H1 (cell line): ENCODE measurements at regions not wholly inside any gene's neighbourhood (a gene's known extent, or its start where the extent isn't known, plus 50 kb on each side); places are given as distances from the start of the nearest gene placed in this dataset.

Experiments
- BACH1 ChIP-seq: IDR thresholded peaks from 2 replicates; pipeline ENCODE4 v1.6.1; 2012; ENCODE audit warnings: low read length, improper control_type of control experiment
- BRCA1 ChIP-seq: IDR thresholded peaks from 2 replicates; pipeline ENCODE4 v1.6.1; 2012; ENCODE audit warnings: low read depth, low read length, improper control_type of control experiment
- CBX5 ChIP-seq: fragments of 300-800, 300-1000 bp; sonication (generic); IDR thresholded peaks from 2 replicates; pipeline ENCODE4 v1.7.1; 2016; ENCODE audit warnings: antibody characterized with exemption, low read length, low read depth
- CBX8 ChIP-seq: fragments of 300-800, 300-1000 bp; sonication (generic); IDR thresholded peaks from 2 replicates; pipeline ENCODE4 v1.7.1; 2016; ENCODE audit warnings: low read depth, low read length, borderline replicate concordance
- CHD1 ChIP-seq: IDR thresholded peaks from 2 replicates; pipeline ENCODE4 v1.6.1; 2012; ENCODE audit warnings: low read depth, low read length, improper control_type of control experiment
- KDM1A ChIP-seq: fragments of 200-600, 300-600 bp; sonication (generic); IDR thresholded peaks from 2 replicates; pipeline ENCODE4 v1.7.1; 2016; ENCODE audit warnings: mild to moderate bottlenecking, low read length, borderline replicate concordance
- RNF2 ChIP-seq: fragments of 200-900, 300-1000 bp; sonication (generic); IDR thresholded peaks from 2 replicates; pipeline ENCODE4 v1.7.1; 2016; ENCODE audit warnings: borderline replicate concordance, low read depth, mild to moderate bottlenecking, antibody characterized with exemption, low read length; ENCODE audit not compliant: poor library complexity, severe bottlenecking; ENCODE audit errors: missing control alignments
- SIRT6 ChIP-seq: IDR thresholded peaks from one replicate; pipeline ENCODE4 v1.7.1; 2012; ENCODE audit warnings: low read length, inconsistent platforms
- TAF7 ChIP-seq: optimal IDR thresholded peaks from 2 replicates; pipeline ENCODE3; 2011; ENCODE audit warnings: low read depth, mild to moderate bottlenecking, inconsistent platforms, low read length, moderate library complexity, borderline replicate concordance
- TBP ChIP-seq: IDR thresholded peaks from 2 replicates; pipeline ENCODE4 v1.6.1; 2011; ENCODE audit warnings: low read depth, low read length, improper control_type of control experiment
- TF ChIP-seq, protein P1 (sequence below): IDR thresholded peaks from 2 replicates; pipeline ENCODE4 v1.6.1; 2012; ENCODE audit warnings: inconsistent platforms

- TF ChIP-seq RNF2 (no peak), CBX5 (no peak), KDM1A (no peak), TBP (no peak), TAF7 (no peak), SIRT6 (no peak), BRCA1 (no peak), CBX8 (no peak), BACH1 (no peak), CHD1 (no peak)
- TF ChIP-seq, protein P1, sequence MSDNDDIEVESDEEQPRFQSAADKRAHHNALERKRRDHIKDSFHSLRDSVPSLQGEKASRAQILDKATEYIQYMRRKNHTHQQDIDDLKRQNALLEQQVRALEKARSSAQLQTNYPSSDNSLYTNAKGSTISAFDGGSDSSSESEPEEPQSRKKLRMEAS = no peak
- TF ChIP-seq, all 59 proteins: peak for 0
These were observed 250.6 kb upstream of the SALL1 start (continued) for GRCh38 chr16:51401673-51402072.
